Natural killer cell treated with Interleukin-12 subunit alpha and Interleukin-12 subunit beta and Interleukin-15 and Interleukin-18, amount 100 ng/mL, for 72 hours (primary cell): ENCODE measurements at regions not wholly inside any gene's neighbourhood (a gene's known extent, or its start where the extent isn't known, plus 50 kb on each side); places are given as distances from the start of the nearest gene placed in this dataset.
"Not testable (repeated sequence)": the region's sequence is repeated elsewhere in the genome, so short reads cannot be mapped to it uniquely, and the experiment has no call there.

Experiments
- ATAC-seq, 2 donors: fragments of 150-1000 bp; cut with Tn5 transposase in 1 of 2; sonication (Bioruptor Pico), chemical (Tn5 transposase) in 1 of 2; 2 replicates each; pipeline ENCODE4 v1.10.0; 2021
- DNase-seq: peaks from one replicate; pipeline ENCODE4 v3.0.0; 2022; ENCODE audit warnings: low spot score
- H3K27ac Mint-ChIP-seq, 2 donors: 1 replicate in 1 of 2; 2 replicates in 1 of 2; pipeline ENCODE4 v1.8.0; 2022; ENCODE audit warnings: mixed read lengths in 2 of 2, mild to moderate bottlenecking in 1 of 2, moderate library complexity in 1 of 2
- H3K27me3 Mint-ChIP-seq, 2 donors: 1 replicate in 1 of 2; 2 replicates in 1 of 2; pipeline ENCODE4 v1.8.0; 2022; ENCODE audit warnings: mixed read lengths in 2 of 2
- H3K36me3 Mint-ChIP-seq: one replicate; pipeline ENCODE4 v1.8.0; 2022; ENCODE audit warnings: mixed read lengths
- H3K4me1 Mint-ChIP-seq, 2 donors: 1 replicate in 1 of 2; 2 replicates in 1 of 2; pipeline ENCODE4 v1.8.0; 2022; ENCODE audit warnings: low read depth in 2 of 2, mixed read lengths in 2 of 2, mild to moderate bottlenecking in 1 of 2
- H3K4me3 Mint-ChIP-seq: one replicate; pipeline ENCODE4 v1.8.0; 2022; ENCODE audit warnings: mixed read lengths
- H3K9me3 Mint-ChIP-seq: 2 replicates; pipeline ENCODE4 v1.8.0; 2022; ENCODE audit warnings: mixed read lengths

- Mint-ChIP-seq H3K27me3 (no peaks in the 10 kb centered on the region), H3K4me1 (no peaks in the 10 kb centered on the region), H3K27ac (no peak overlapping the region), H3K4me3 (no peak overlapping the region), H3K36me3 (no peaks in the 10 kb centered on the region), H3K9me3 (peaks cover 5% of the 10 kb centered on the region)
- ATAC-seq (no peak), DNase-seq (no peak)
Measured at GRCh38 chr14:40268236-40268635, 836.0 kb upstream of the FBXO33 start.

- ATAC-seq (no peak), DNase-seq (no peak)
- Mint-ChIP-seq H3K27me3 (no peaks in the 10 kb centered on the region), H3K4me3 (no peak overlapping the region), H3K4me1 (no peaks in the 10 kb centered on the region), H3K36me3 (no peaks in the 10 kb centered on the region), H3K27ac (no peak overlapping the region), H3K9me3 (peaks cover 5% of the 10 kb centered on the region)
Measured at GRCh38 chr14:40265096-40265495, 832.9 kb upstream of the FBXO33 start.

DNA sequence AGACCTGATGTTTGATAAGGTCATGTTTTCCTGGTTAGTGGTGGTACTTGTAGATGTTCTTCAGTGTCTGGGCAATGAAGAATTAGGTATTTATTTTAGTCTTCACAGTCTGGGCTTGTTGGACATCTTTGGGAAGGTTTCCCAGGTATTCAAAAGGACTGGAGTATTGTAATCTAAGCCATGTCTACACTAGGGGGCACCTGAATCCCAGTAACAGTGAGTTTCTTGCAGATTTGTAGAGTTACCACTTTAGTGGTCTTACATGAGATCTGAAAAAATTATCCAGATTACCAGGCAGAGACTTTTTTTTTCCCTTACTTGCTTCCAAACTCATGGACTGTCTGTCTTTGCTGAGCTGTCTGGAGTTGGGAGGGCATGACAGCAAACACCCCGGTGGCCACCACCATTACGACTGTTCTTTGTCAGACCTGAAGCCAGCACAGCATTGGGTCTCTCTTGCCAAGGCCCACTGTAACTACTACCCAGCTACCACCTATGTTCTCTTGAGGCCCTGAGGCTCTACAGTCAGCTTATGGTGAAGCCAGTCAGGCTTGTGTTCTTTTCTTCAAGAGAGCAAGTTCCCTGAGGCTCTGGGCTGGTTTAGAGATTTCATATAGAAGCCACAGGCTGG, 820.7 kb upstream of the FBXO33 start:
- Mint-ChIP-seq H3K4me3 (no peak overlapping the region), H3K4me1 (no peaks in the 10 kb centered on the region), H3K27me3 (no peaks in the 10 kb centered on the region), H3K27ac (no peak overlapping the region), H3K9me3 (no peaks in the 10 kb centered on the region), H3K36me3 (no peaks in the 10 kb centered on the region)
- no peak for ATAC-seq
- DNase-seq = no peak

- H3K36me3 Mint-ChIP-seq = peaks cover 4% of the 10 kb centered on the region
- H3K4me3 Mint-ChIP-seq = no peak overlapping the region
- no peaks in the 10 kb centered on the region for H3K4me1 Mint-ChIP-seq
- ATAC-seq (no peak), DNase-seq (no peak)
- H3K27ac Mint-ChIP-seq = no peak overlapping the region
- H3K9me3 Mint-ChIP-seq = peaks cover 8% of the 10 kb centered on the region
- no peaks in the 10 kb centered on the region for H3K27me3 Mint-ChIP-seq
Measured at GRCh38 chr14:40248671-40249070, 816.4 kb upstream of the FBXO33 start.

GRCh38 chr14:40240245-40240859, 808.1 kb upstream of the FBXO33 start:
- Mint-ChIP-seq H3K27ac (no peak overlapping the region), H3K27me3 (no peaks in the 10 kb centered on the region), H3K9me3 (peaks cover 20% of the 10 kb centered on the region), H3K4me1 (no peaks in the 10 kb centered on the region), H3K36me3 (peaks cover 2% of the 10 kb centered on the region), H3K4me3 (no peak overlapping the region)
- DNase-seq (no peak), ATAC-seq (no peak)

DNA sequence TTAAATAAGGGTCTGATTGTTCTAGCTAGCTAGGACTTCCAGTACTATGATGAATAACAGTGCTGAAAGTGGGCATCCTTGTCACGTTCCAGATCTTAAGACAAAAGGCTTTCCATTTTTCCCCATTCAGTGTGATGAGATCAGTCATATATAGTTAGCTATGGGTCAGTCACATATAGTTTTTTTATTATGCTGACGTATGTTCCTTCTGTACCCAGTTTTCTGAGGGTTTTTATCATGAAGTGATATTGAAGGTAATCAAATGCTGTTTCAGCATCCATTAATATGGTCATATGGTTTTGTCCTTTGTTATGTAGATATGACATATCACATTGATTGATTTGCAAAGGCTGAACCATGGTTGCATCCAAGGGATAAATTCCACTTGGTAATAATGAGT, 800.1 kb upstream of the FBXO33 start:
- peaks cover 33% of the 10 kb centered on the region for H3K9me3 Mint-ChIP-seq
- no peaks in the 10 kb centered on the region for H3K4me1 Mint-ChIP-seq
- DNase-seq = no peak
- no peak for ATAC-seq
- no peak overlapping the region for H3K27ac Mint-ChIP-seq
- H3K27me3 Mint-ChIP-seq = no peaks in the 10 kb centered on the region
- H3K4me3 Mint-ChIP-seq = no peak overlapping the region
- no peaks in the 10 kb centered on the region for H3K36me3 Mint-ChIP-seq

GRCh38 chr14:40229676-40230075, 797.4 kb upstream of the FBXO33 start:
- ATAC-seq (no peak), DNase-seq (no peak)
- H3K4me1 Mint-ChIP-seq = no peaks in the 10 kb centered on the region
- H3K36me3 Mint-ChIP-seq = no peaks in the 10 kb centered on the region
- H3K9me3 Mint-ChIP-seq = peaks cover 25% of the 10 kb centered on the region
- H3K4me3 Mint-ChIP-seq = no peak overlapping the region
- no peak overlapping the region for H3K27ac Mint-ChIP-seq
- no peaks in the 10 kb centered on the region for H3K27me3 Mint-ChIP-seq

DNA sequence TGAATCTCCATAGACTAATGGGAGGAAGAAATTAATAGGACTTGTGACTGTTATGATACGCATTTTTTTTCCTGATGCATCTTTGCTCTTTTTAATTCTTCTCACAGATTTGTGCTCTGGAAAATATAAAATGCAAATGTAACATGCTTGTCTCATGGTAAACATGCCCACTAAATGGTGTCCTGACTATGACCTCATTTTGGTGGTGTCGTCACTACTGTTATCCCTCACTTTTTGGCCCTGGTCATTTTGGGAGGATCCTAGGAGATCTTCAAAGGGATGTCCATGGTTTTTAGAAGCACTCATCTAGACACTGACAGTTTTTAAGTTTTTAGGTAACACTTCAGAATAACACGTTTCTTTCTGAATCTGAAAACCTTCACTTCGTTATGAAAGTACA, 790.8 kb upstream of the FBXO33 start:
- no peak overlapping the region for H3K27ac Mint-ChIP-seq
- peaks cover 28% of the 10 kb centered on the region for H3K9me3 Mint-ChIP-seq
- ATAC-seq = no peak
- DNase-seq = no peak
- no peaks in the 10 kb centered on the region for H3K4me1 Mint-ChIP-seq
- no peaks in the 10 kb centered on the region for H3K27me3 Mint-ChIP-seq
- H3K4me3 Mint-ChIP-seq = no peak overlapping the region
- H3K36me3 Mint-ChIP-seq = peaks cover 3% of the 10 kb centered on the region

- H3K36me3 Mint-ChIP-seq = peaks cover 4% of the 10 kb centered on the region
- H3K4me3 Mint-ChIP-seq = no peak overlapping the region
- H3K27me3 Mint-ChIP-seq = no peaks in the 10 kb centered on the region
- DNase-seq = no peak
- H3K4me1 Mint-ChIP-seq = no peaks in the 10 kb centered on the region
- H3K27ac Mint-ChIP-seq = no peak overlapping the region
- no peak for ATAC-seq
- peaks cover 19% of the 10 kb centered on the region for H3K9me3 Mint-ChIP-seq
Measured at GRCh38 chr14:40221428-40221827, 789.2 kb upstream of the FBXO33 start.

DNA sequence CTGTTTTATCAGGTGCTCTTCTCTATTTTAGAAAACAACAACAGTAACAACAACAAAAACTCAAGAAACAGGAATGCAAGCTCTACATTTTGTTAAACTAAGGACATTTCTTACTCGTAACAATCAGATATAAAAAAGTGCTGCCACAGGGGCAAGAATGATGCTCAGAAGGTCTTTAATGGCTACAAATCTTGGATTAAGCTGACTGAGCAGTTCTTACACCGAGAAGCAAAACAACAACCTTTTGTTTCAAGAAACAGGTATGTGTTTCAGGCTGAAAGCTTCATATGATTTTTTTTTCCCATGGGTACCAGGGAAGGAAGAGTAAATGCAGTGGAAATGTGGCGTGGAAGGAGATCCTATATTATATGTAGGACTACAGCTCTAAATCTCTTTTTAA, 786.8 kb upstream of the FBXO33 start:
- H3K27ac Mint-ChIP-seq = no peak overlapping the region

DNA sequence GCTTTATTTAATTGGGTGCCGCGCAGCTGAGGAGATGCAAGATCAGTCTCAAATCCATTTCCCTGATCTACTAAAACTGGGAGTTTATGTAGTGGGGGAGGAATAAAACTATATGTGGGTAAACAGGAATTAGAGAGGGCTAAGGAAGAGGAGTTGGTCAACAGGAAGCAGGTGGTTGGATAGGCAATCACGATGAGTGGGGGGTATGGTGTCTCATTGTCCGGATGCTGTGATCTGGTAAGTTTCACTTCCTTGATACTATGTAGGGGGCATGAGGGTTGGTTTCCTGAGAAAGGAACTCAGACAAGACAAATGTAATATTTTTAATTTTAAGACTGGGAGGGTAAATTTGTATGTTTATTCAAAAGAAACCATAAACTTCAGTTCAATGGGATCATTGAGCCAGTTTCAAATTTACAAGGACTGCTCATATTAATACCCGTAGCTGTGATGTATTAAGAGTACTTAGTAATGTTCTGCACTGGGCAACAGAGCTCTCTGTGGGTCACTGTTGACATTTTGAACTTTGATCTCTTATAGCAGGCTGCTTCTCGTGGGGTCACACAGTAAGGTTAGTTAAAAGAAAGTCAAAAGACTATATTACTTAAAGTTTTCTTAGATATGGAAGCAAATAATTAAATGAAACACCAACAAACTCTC, 786.2 kb upstream of the FBXO33 start:
- no peak overlapping the region for H3K27ac Mint-ChIP-seq
- ATAC-seq (no peak), DNase-seq (no peak)
- H3K4me3 Mint-ChIP-seq = no peak overlapping the region
- no peaks in the 10 kb centered on the region for H3K27me3 Mint-ChIP-seq
- H3K4me1 Mint-ChIP-seq = no peaks in the 10 kb centered on the region
- peaks cover 26% of the 10 kb centered on the region for H3K9me3 Mint-ChIP-seq
- H3K36me3 Mint-ChIP-seq = peaks cover 4% of the 10 kb centered on the region

More for the DNA sequence above, 786.8 kb upstream of the FBXO33 start:
- H3K9me3 Mint-ChIP-seq = peaks cover 24% of the 10 kb centered on the region
- no peaks in the 10 kb centered on the region for H3K27me3 Mint-ChIP-seq
- H3K4me3 Mint-ChIP-seq = no peak overlapping the region
- DNase-seq (no peak), ATAC-seq (no peak)
- H3K36me3 Mint-ChIP-seq = peaks cover 4% of the 10 kb centered on the region
- H3K4me1 Mint-ChIP-seq = no peaks in the 10 kb centered on the region

GRCh38 chr14:40216976-40217375, 784.7 kb upstream of the FBXO33 start:
- no peaks in the 10 kb centered on the region for H3K4me1 Mint-ChIP-seq
- no peak overlapping the region for H3K27ac Mint-ChIP-seq
- H3K36me3 Mint-ChIP-seq = peaks cover 4% of the 10 kb centered on the region
- peaks cover 25% of the 10 kb centered on the region for H3K9me3 Mint-ChIP-seq
- no peak overlapping the region for H3K4me3 Mint-ChIP-seq
- H3K27me3 Mint-ChIP-seq = no peaks in the 10 kb centered on the region
- ATAC-seq = no peak
- peak; percentile 61 for DNase-seq

DNA sequence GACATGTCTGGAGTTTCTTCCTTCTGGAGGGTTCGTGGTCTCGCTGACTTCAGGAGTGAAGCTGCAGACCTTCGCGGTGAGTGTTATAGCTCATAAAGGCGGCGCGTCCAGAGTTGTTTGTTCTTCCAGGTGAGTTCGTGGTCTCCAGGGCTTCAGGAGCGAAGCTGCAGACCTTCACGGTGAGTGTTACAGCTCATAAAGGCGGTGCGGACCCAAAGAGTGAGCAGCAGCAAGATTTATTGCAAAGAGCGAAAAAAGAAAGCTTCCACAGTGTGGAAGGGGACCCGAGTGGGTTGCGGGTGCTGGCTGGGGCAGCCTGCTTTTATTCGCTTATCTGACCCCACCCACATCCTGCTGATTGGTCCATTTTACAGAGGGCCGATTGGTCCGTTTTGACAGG, 784.2 kb upstream of the FBXO33 start:
- peaks cover 23% of the 10 kb centered on the region for H3K9me3 Mint-ChIP-seq
- not testable (repeated sequence) for ATAC-seq, DNase-seq, H3K27me3 Mint-ChIP-seq, H3K36me3 Mint-ChIP-seq, H3K4me3 Mint-ChIP-seq, H3K27ac Mint-ChIP-seq, H3K4me1 Mint-ChIP-seq

- Mint-ChIP-seq H3K4me3 (no peak overlapping the region), H3K9me3 (peaks cover 16% of the 10 kb centered on the region), H3K27me3 (no peaks in the 10 kb centered on the region), H3K27ac (no peak overlapping the region), H3K4me1 (no peaks in the 10 kb centered on the region), H3K36me3 (peaks cover 4% of the 10 kb centered on the region)
- DNase-seq (no peak), ATAC-seq (no peak)
Measured at GRCh38 chr14:40213701-40214100, 781.5 kb upstream of the FBXO33 start.
